ENCODE measurements at regions not wholly inside any gene's neighbourhood (a gene's known extent, or its start where the extent isn't known, plus 50 kb on each side); places are given as distances from the start of the nearest gene placed in this dataset.

DNA sequence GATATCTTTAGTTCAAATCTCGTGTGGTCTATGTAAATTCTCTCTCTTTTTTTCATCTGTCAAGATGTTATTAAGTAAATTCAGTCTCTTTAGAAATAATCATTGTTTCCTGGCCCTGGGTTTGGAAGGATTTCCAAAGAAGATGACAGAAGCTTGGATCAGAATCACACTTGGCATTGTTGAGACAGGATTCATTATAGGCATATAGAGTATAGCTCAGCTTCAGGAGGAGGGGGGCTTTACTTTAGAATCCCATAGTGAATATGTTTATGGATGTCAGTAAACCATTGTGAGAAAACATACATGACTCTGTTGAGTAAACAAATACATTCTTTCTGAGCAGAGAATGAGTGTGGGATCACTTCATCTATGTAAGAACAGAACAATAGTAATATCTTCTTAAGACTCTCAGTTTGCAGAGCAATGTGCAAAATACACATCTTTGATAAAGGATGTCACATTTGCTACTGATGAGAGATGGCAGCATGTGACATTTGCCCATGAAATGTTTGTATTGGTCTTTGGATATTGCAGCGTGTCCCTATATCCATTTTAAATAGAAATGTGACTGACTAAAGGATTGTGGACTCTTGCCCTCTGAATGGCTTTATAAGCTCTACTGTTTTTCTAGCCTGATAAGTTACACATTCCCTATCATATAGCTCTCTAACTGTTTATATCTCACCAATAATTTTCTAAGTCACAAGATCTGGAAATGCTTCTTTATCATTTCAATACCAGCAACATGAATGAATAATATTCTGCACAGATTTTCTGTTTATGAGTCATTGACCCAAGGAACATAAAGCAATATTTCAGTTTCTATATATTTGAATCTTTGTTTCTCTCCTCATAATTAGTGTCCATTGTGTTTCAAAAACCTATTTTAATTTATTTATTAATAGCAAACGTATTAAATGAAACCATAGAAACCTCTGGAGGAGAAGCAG, 95.6 kb upstream of the THRB start:
- Mint-ChIP-seq H3K27ac (no peak overlapping the region), H3K36me3 (no peaks in the 10 kb centered on the region), H3K9me3 (no peaks in the 10 kb centered on the region)
- DNase-seq (ENCODE audit: low spot score in 2 of 2) (no peak), ATAC-seq (no peak)

DNA sequence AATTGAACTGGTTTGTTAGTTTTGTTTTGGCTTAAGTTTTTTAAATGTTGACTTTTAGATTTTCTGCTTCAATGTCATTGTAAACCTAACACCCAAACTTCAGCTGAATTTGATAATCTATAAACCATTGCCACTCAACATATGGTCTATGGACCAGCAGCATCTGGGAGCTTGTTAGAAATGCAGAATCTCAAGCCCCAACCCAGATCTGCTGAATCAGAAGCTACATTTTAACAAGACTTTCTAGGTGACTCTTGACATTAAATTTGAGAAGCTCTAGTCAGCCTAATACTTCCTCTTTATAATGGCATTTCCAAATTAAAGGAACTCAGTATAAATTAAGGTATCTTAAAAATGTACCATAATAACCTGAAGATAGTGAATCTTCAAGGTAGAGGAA, 96.5 kb upstream of the THRB start:
- no peak for ATAC-seq
- DNase-seq (ENCODE audit: low spot score in 2 of 2) = no peak

DNA sequence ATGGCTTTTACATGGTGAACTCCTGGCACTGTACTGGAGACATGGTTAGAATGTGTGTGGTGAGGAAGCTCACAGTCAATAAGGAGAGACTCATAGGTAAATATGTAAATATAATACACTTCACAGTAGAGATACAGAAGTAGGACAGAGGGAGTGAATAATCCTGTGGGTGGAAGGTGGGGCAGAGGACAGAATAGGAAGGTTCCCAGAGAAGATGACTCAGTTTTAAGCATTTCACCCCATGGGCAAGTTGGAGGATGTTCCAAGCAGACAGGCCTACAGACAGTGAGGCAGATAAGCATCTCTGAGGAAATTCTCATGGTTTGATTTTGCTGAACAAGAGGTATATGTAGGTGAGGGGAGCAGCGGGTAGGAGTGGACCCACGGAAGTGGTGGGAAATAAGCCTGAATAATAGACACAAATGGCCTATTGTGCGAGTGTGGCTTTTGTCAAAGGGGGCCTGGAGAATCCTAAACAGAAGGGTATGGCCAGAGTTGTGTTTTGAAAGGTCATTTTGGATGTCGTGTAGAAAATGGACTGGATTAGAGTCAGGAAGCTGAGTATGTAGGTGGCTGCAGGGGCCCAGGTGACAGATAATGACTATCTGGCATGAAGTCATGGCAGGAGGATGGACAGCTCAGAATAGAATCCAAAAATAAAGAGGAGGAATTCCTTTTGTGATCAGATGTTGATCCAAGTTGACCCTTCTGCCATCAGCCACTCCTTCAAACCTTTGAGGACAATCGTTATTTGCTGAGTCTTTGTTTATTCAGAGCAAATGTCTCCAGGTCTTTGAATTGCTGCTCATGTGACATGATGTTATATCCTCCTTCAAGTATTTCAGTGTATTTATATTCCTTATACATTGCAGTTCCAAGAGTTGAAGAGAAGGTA, 97.3 kb upstream of the THRB start:
- no peaks in the 10 kb centered on the region for H3K9me3 Mint-ChIP-seq
- no peaks in the 10 kb centered on the region for H3K36me3 Mint-ChIP-seq
- H3K27ac Mint-ChIP-seq = no peak overlapping the region
- ATAC-seq = no peak
- DNase-seq (ENCODE audit: low spot score in 2 of 2) = no peak

More for the DNA sequence above, 96.5 kb upstream of the THRB start:
- Mint-ChIP-seq H3K36me3 (no peaks in the 10 kb centered on the region), H3K27ac (no peak overlapping the region), H3K9me3 (no peaks in the 10 kb centered on the region)

DNA sequence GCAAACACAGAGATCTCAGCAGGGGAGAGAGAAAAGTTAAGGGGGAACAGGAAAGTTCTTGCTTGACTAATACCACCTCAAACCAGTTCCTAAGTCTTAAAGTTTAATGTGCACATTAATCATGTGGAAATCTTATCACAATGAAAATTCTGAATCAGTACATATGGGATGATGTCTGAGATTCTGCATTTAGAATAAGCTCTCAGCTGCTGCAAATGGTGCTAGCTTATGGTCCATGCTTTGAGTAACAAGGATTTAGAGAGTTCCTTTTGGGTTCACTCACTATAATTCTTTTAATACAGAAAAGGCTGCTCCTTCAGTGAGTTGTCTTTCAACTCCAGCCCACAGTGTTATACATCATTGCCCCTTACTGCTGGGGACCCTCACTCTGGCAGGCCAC, 99.5 kb upstream of the THRB start:
- H3K9me3 Mint-ChIP-seq = peaks cover 0 to 6% of the 10 kb centered on the region in 2 donors
- H3K36me3 Mint-ChIP-seq = no peaks in the 10 kb centered on the region
- no peak for DNase-seq (ENCODE audit: low spot score in 2 of 2)
- no peak overlapping the region for H3K27ac Mint-ChIP-seq
- no peak for ATAC-seq

DNA sequence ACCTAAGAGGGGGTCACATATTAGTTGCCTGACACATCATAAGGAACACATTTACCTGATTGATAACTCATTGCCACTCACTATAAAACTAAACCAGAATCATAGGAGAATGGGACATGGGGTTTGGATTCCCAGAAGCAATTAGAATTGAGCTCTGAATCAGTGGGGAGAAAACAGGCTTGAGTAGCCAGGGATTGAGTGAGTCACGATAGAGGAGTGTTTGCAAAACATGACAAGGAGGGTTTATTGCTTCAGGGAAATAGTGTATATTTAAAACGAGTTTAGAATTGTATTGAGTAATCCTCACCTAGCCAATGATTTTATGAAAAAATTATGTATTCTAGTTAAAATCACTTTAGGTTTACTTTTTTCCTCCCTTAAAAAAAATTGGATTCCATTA, 101.1 kb upstream of the THRB start:
- Mint-ChIP-seq H3K9me3 (peaks cover 0 to 6% of the 10 kb centered on the region in 2 donors), H3K36me3 (no peaks in the 10 kb centered on the region), H3K27ac (no peak overlapping the region)
- no peak for ATAC-seq
- DNase-seq (ENCODE audit: low spot score in 2 of 2) = no peak

DNA sequence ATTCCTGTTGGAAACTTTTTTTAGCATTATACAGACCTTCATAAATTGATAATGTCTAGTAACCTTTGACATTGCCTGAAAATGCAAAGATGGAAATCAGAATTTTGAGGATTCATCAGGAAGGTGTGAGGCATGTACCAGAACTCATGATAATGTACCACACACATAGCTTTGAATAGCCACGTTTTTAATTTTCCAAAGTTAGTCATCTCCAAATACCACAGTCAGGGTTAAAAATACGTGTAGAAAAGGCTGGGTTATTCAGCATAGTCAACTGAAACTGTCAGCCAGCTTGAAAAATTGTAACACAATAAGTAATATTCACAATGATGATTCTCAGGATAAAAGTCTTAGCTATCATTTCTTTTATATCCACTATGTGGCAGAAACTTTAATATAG, 102.0 kb upstream of the THRB start:
- no peak overlapping the region for H3K27ac Mint-ChIP-seq
- peaks cover 0 to 6% of the 10 kb centered on the region in 2 donors for H3K9me3 Mint-ChIP-seq
- H3K36me3 Mint-ChIP-seq = no peaks in the 10 kb centered on the region

DNA sequence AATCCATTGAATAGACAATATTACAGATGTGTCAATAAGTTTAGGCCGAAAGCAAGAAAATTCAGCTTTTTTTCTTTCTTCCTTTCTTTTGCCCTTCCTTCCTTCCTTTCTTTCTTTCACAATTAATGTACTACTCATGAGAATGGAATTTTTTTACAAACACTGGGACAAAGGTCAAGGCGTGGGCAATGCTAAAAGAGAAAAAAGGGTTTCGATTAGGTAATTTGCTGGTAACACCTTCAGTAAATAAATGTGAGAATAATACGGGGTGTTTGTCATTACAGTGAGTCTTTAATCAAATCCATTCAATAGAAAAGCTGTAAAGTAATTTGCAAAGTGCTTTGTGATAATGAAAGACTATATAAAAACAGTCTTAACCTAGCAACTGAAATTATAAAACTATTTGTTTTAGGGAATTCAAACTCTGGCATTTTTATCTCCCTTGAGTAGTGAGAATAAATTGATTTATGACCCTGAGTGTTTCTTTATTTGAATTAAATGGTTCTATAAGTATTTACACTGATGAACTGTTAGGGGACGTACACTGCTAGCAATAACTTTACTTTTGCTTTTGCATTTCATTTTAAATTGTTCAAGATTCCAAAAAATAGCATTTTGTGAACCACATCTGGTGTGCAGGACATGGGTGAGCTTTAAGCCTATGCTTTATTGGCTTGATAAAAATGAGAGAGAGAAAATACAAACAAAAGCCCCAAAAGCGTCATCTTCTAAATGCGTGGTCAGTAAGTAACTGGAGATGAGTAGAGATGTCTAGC, 104.2 kb upstream of the THRB start:
- Mint-ChIP-seq H3K27ac (no peak overlapping the region), H3K36me3 (no peaks in the 10 kb centered on the region), H3K9me3 (peaks cover 0 to 6% of the 10 kb centered on the region in 2 donors)
- ATAC-seq (no peak), DNase-seq (ENCODE audit: low spot score in 2 of 2) (no peak)

More for the DNA sequence above, 102.0 kb upstream of the THRB start:
- no peak for DNase-seq (ENCODE audit: low spot score in 2 of 2)
- no peak for ATAC-seq

DNA sequence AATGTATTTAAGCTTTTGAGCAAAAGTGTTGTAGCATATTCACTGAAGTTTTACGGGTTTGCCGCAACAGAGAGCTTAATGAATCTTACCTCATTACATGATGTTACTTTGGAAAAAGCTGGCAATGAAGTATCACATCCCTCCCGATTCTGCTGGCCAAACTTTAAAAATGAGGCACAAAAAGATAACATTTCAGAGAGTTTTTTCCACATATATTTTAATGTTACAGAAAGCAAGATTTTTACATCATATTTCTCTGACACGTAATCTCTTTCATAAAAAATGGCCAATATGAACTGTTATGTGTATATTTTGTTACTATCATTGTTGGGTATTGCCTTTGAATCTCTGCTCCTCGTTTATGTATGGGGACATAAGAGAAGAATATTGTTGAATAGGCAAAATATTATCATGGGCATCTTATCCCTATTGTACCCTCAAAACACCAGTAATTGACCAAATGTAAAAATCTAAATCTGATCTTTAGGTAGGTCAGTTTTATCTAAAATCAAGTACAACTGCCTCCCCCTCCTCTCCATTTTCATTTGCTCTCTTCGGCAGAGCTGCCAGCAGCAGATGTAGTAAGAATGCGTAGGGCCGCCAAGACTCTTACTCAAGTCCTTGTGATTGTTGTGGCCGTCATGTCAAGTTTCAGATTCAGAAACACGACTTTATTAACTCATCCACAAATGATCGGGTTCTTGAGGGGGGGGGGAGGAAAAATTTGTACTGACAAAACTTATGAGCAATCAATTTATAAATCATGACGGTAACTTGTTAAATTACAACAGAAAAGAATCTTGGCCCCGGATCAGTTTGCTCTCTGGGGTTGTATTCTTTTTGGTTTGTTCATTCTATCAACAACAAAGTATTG, 106.7 kb upstream of the THRB start:
- no peak overlapping the region for H3K27ac Mint-ChIP-seq

DNA sequence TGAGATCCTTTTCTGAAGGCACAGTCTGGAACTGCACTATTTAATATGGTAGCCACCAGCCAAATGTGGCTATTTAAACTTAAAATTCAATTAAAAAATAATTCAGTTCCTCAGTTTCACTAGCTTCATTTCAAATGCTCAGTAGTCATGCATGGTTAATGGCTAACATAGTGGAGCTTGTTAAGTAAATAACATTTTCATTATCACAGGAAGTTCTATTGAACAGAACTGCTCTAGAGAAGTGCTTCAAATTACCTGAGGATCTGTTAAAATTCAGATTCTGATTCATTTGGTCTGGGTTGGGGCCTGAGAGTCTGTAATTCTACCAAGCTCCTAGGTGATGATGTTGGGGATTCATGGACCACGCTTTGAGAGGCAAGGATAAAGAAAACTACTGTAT, 109.6 kb upstream of the THRB start:
- ATAC-seq (no peak), DNase-seq (ENCODE audit: low spot score in 2 of 2) (no peak)
- Mint-ChIP-seq H3K9me3 (peaks cover 3 to 5% of the 10 kb centered on the region in 2 donors), H3K27ac (no peak overlapping the region), H3K36me3 (no peaks in the 10 kb centered on the region)

More for the DNA sequence above, 106.7 kb upstream of the THRB start:
- peaks cover 5 to 9% of the 10 kb centered on the region in 2 donors for H3K9me3 Mint-ChIP-seq
- no peak for DNase-seq (ENCODE audit: low spot score in 2 of 2)
- no peaks in the 10 kb centered on the region for H3K36me3 Mint-ChIP-seq
- ATAC-seq = no peak

DNA sequence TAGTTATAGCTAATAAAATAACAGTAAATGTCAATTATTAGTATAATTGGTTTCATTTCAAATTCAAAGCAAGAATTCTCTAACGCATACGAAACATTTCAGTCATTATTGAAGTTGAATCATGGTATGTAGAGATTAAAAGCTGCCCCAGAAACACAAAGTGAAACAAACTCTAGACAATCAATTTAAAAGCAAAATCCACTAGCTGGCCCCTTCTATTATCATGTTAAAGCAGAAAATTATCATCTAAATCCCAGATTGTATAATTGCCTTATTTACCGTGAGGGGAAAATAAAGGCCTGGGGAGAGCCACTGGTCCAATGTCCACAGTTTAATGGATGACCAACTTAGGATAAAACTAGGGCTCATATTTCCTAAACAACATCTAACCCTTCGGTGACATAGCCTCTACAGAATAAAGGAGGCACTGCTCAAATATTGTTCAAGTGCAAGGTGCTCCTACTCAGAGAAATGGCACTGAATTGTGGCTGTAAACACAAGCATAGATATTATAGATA, 110.9 kb upstream of the THRB start:
- H3K27ac Mint-ChIP-seq = no peak overlapping the region
- DNase-seq (ENCODE audit: low spot score in 2 of 2) (no peak), ATAC-seq (no peak)
- peaks cover 3 to 5% of the 10 kb centered on the region in 2 donors for H3K9me3 Mint-ChIP-seq
- H3K36me3 Mint-ChIP-seq = no peaks in the 10 kb centered on the region

DNA sequence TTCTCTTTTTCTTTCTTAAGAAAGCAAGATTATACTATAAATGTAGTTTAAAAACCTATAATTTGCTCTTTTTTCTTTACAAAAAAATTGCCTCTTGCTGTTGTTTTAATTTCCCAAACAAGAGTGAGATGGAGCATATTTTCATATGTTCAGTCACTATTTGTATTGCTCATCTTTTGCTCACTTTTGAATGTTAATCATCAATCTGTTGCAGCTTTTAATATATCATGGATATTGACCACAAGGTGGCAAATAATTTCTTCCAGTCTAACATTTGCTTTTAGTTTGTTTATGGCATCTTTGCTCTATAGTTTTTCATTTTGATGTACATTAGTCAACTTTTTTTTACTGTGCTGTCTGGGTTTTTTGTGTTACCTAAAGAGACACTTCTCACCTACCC, 112.6 kb upstream of the THRB start:
- H3K9me3 Mint-ChIP-seq = peaks cover 3 to 5% of the 10 kb centered on the region in 2 donors
- H3K36me3 Mint-ChIP-seq = no peaks in the 10 kb centered on the region
- ATAC-seq = no peak
- H3K27ac Mint-ChIP-seq = no peak overlapping the region
- DNase-seq (ENCODE audit: low spot score in 2 of 2) = no peak

DNA sequence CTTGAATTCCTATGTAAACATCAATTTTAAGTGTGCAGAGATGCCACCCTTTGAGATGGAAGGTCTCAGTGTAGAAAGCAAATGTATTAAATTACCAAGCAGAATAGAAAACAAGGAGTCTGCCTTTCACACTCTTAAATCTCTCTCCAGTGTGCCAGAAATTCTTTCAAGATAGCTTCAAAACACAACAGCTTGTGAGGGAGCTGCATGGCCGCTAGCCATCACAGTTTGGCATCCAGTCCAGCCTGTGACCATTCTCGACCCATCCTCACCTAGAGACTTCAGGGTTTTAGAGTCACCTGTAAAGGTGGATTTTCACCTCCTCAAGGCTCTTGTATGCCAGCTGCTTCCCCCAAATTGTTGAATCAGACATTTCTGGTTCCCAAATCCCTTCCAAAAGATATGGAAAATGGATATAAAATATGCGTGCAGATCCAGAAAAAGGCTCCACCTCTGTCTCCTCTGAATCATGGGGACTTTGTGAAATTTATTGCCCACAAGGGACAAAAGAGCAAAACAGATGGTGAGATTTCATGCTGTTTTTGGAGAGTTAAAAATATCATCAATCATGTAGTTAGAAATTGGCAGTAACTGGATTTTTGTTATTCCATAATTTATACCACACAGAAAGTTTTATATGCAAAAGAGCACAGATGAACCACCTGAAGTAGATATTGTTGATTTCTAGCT, 114.2 kb upstream of the THRB start:
- ATAC-seq = no peak
- Mint-ChIP-seq H3K27ac (no peak overlapping the region), H3K9me3 (peaks cover 3 to 5% of the 10 kb centered on the region in 2 donors), H3K36me3 (no peaks in the 10 kb centered on the region)
- no peak for DNase-seq (ENCODE audit: low spot score in 2 of 2)

DNA sequence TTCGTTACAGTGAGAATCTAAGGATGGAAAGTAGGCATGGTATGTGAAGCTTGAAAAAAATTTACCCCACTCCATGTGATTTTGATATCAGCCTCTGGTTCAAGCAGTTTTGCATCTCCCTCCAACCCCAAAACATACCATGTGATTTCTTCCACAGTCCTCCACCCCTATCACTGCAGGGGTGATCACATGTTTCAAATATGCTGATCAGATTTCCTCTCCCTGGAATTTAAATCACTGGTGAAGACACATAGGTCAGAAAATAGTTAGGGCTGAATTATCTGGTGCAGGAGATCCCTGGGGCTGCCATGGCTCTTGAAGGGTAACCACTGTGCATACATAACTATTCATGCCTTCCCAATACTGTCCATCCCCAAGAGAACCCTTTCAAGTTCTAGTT, 119.7 kb upstream of the THRB start:
- no peaks in the 10 kb centered on the region for H3K36me3 Mint-ChIP-seq
- ATAC-seq (no peak), DNase-seq (ENCODE audit: low spot score in 2 of 2) (no peak)
- H3K27ac Mint-ChIP-seq = no peak overlapping the region
- H3K9me3 Mint-ChIP-seq = no peaks in the 10 kb centered on the region

DNA sequence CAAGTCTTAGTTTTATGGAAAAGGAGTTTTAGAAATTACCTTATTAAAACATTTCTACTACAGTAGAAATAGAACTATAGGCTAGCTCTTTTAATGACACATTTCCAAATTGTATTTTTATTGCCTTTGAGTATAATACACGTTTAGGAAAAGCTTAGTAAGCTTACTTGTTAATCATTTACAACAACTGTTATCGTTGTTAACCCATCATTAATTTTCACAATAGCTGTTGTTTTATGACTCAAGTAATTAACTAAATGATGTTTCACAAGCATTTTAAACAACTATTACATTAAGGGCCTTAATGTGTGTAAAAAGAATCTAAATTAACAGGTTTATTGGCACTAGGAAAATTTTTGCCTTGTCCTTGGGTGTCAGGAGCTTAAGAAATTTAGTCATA, 120.5 kb upstream of the THRB start:
- no peaks in the 10 kb centered on the region for H3K9me3 Mint-ChIP-seq
- H3K27ac Mint-ChIP-seq = no peak overlapping the region
- ATAC-seq = no peak
- H3K36me3 Mint-ChIP-seq = no peaks in the 10 kb centered on the region
- DNase-seq (ENCODE audit: low spot score in 2 of 2) = no peak

DNA sequence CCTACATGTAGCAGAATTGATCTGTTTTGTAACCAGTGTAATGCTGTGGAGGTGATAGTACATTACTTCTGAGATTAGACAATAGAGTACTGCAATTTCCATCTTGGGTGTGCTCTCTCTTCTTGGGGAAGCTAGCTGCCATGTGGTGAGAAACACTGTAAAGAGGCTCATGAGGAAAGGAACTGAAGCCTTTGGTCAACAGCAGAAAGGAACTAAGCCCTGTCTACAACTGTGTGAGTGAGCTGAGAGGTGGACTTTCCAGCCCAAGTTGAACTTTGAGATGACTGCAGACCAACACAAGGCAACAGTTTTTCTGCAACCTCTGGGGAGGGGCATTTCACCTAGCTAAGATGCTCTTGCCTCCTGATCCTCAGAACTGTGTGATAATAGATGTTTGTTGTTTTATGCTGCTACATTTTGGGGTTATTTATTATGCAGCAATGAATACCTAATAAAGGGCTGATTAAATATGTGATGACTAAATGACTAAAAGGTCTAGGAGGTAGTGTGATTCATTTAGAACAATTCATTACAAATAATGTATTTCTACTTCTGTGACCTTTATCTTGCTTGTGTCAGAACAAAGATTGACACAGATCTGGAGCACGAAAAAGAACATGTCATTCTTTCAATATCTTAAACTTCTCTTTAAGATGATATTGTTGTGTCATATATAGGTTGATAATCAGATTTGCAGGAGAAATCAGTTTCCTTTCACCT, 121.6 kb upstream of the THRB start:
- DNase-seq (ENCODE audit: low spot score in 2 of 2) = no peak
- ATAC-seq = no peak
- Mint-ChIP-seq H3K27ac (no peak overlapping the region), H3K36me3 (no peaks in the 10 kb centered on the region), H3K9me3 (no peaks in the 10 kb centered on the region)
